HCT116 (cell line): ENCODE measurements at regions not wholly inside any gene's neighbourhood (a gene's known extent, or its start where the extent isn't known, plus 50 kb on each side); places are given as distances from the start of the nearest gene placed in this dataset.

Source experiments
- ATAC-seq: fragments of 200-7000 bp; cut with Tn5 transposase; 2 replicates; pipeline ENCODE4 v1.9.1; 2020; ENCODE audit warnings: mild to moderate bottlenecking, moderate library complexity
- BruUV-seq: library from RNA; stranded (reverse); fragments of 400-500 nt; replicated peaks from 2 replicates; lab custom pipeline; 2021; lab: Mats Ljungman, UMichigan
- CTCF ChIA-PET: fragments of 300-600 bp; sonication (Branson Sonifier 250); formaldehyde crosslinking; loops from one replicate; lab custom pipeline; 2021; ENCODE audit warnings: antibody characterized with exemption; lab: Charles Lee
- POLR2A ChIA-PET: fragments of 300-600, 350-600 bp; sonication (Branson Sonifier 250); formaldehyde crosslinking; loops from one replicate; lab custom pipeline; 2021; ENCODE audit warnings: antibody characterized with exemption; lab: Charles Lee
- RAD21 ChIA-PET, 2 experiments: fragments of 300-600 bp; sonication (Branson Sonifier 250); formaldehyde crosslinking; loops; one replicate each; lab custom pipeline; 2023; ENCODE audit warnings: low total read pairs in 2 of 2; ENCODE audit not compliant: uncharacterized antibody in 2 of 2, unreplicated experiment in 2 of 2, low non-redundant PET in 1 of 2; lab: Charles Lee
- DNase-seq: peaks from one replicate; pipeline ENCODE4 v3.0.0-alpha.2; 2010; ENCODE audit warnings: low read depth, low spot score
- H2AFZ ChIP-seq: fragments of 200-600 bp; shearing (Covaris generic), sonication (generic); 2 replicates; pipeline ENCODE4 v1.6.1; 2017; ENCODE audit warnings: low read depth, mixed run types, mixed read lengths, antibody characterized with exemption, low read length; ENCODE audit not compliant: poor library complexity, severe bottlenecking
- H3K27ac ChIP-seq: 2 replicates; pipeline ENCODE4 v1.5.1; 2012; ENCODE audit warnings: low read depth, low read length
- H3K27me3 ChIP-seq: fragments of 200-600 bp; sonication (generic); 2 replicates; pipeline ENCODE4 v1.6.1; 2016; ENCODE audit warnings: mixed run types, low read length, mixed read lengths; ENCODE audit not compliant: insufficient read depth
- H3K36me3 ChIP-seq, 2 experiments: fragments of 200-500 bp in 1 of 2; fragments of 200-600 bp in 1 of 2; sonication (Bioruptor generic) in 1 of 2; sonication (generic) in 1 of 2; 2 replicates each; pipeline versions ENCODE4 v1.5.1 to v1.6.1; 2014 to 2016; ENCODE audit warnings: low read length in 2 of 2, inconsistent platforms in 1 of 2, mixed read lengths in 1 of 2, mixed run types in 1 of 2; ENCODE audit not compliant: insufficient read depth in 2 of 2, control insufficient read depth in 1 of 2
- H3K4me1 ChIP-seq, 2 experiments: fragments of 200-600 bp in 1 of 2; sonication (generic) in 1 of 2; 2 replicates each; pipeline versions ENCODE4 v1.5.1 to v1.6.1; 2012 to 2017; ENCODE audit warnings: low read length in 2 of 2, inconsistent platforms in 1 of 2, mild to moderate bottlenecking in 1 of 2, mixed read lengths in 1 of 2, mixed run types in 1 of 2, moderate library complexity in 1 of 2; ENCODE audit not compliant: insufficient read depth in 2 of 2, control insufficient read depth in 1 of 2
- H3K4me2 ChIP-seq: fragments of 200-600 bp; sonication (generic); 2 replicates; pipeline ENCODE4 v1.6.1; 2017; ENCODE audit warnings: mixed run types, low read length, mixed read lengths
- H3K4me3 ChIP-seq, 2 experiments: fragments of 200-600 bp in 1 of 2; sonication (generic) in 1 of 2; replicated peaks in 1 of 2; 2 replicates each; pipeline ENCODE4 v1.5.1; 2011 to 2016; ENCODE audit warnings: low read length in 2 of 2, control low read depth in 1 of 2, low read depth in 1 of 2, mild to moderate bottlenecking in 1 of 2, mixed read lengths in 1 of 2, mixed run types in 1 of 2
- H3K79me2 ChIP-seq: fragments of 200-600 bp; sonication (generic); 2 replicates; pipeline ENCODE4 v1.6.1; 2017; ENCODE audit warnings: mild to moderate bottlenecking, mixed run types, low read length, moderate library complexity, mixed read lengths; ENCODE audit not compliant: insufficient read depth
- H3K9ac ChIP-seq: fragments of 200-600 bp; sonication (generic); 2 replicates; pipeline ENCODE4 v1.6.1; 2016; ENCODE audit warnings: low read length, mixed read lengths
- H3K9me2 ChIP-seq: fragments of 200-600 bp; sonication (generic), shearing (Covaris generic); 2 replicates; pipeline ENCODE4 v1.6.1; 2017; ENCODE audit warnings: mixed run types, mild to moderate bottlenecking, moderate library complexity; ENCODE audit not compliant: insufficient read depth
- H3K9me3 ChIP-seq, 2 experiments: fragments of 200-500 bp in 1 of 2; fragments of 200-600 bp in 1 of 2; sonication (Bioruptor generic) in 1 of 2; sonication (generic) in 1 of 2; 2 replicates each; pipeline ENCODE4 v1.6.1; 2014 to 2017; ENCODE audit warnings: low read length in 2 of 2, mixed read lengths in 2 of 2, inconsistent platforms in 1 of 2, low read depth in 1 of 2, mild to moderate bottlenecking in 1 of 2, mixed run types in 1 of 2, moderate library complexity in 1 of 2; ENCODE audit not compliant: control insufficient read depth in 1 of 2, insufficient read depth in 1 of 2
- H4K20me1 ChIP-seq: fragments of 200-600 bp; sonication (generic), shearing (Covaris generic); 2 replicates; pipeline ENCODE4 v1.6.1; 2017; ENCODE audit warnings: mixed run types, mild to moderate bottlenecking, moderate library complexity; ENCODE audit not compliant: insufficient read depth
- ATF3 ChIP-seq: IDR thresholded peaks from 2 replicates; pipeline ENCODE4 v1.6.1; 2012
- CBX3 ChIP-seq: IDR thresholded peaks from 2 replicates; pipeline ENCODE4 v1.6.1; 2012; ENCODE audit warnings: low read depth
- CEBPB ChIP-seq: IDR thresholded peaks from 2 replicates; pipeline ENCODE4 v1.6.1; 2012; ENCODE audit warnings: low read depth
- CTCF ChIP-seq, 3 experiments: fragments of 200-600 bp in 1 of 3; sonication (generic) in 1 of 3; IDR thresholded peaks in 2 of 3; conservative IDR thresholded peaks in 1 of 3; 2 replicates each; pipeline ENCODE4 v1.5.1; 2012 to 2017; ENCODE audit warnings: low read depth in 2 of 3, low read length in 2 of 3, antibody characterized with exemption in 1 of 3, borderline replicate concordance in 1 of 3, control low read depth in 1 of 3, mild to moderate bottlenecking in 1 of 3, mixed read lengths in 1 of 3, mixed run types in 1 of 3, moderate library complexity in 1 of 3; ENCODE audit not compliant: insufficient read depth in 1 of 3
- EGR1 ChIP-seq: IDR thresholded peaks from 2 replicates; pipeline ENCODE4 v1.6.1; 2012; ENCODE audit warnings: low read depth
- EZH2 ChIP-seq: fragments of 200-600 bp; sonication (generic); IDR thresholded peaks from 2 replicates; pipeline ENCODE4 v1.6.1; 2017; ENCODE audit warnings: antibody characterized with exemption, mixed run types
- EZH2phosphoT487 ChIP-seq: fragments of 200-600 bp; IDR thresholded peaks from 2 replicates; pipeline ENCODE4 v1.6.1; 2018; ENCODE audit warnings: antibody characterized with exemption, borderline replicate concordance
- FOSL1 ChIP-seq: IDR thresholded peaks from 2 replicates; pipeline ENCODE4 v1.6.1; 2012; ENCODE audit warnings: low read depth
- MAX ChIP-seq: IDR thresholded peaks from 2 replicates; pipeline ENCODE4 v1.6.1; 2012
- POLR2A ChIP-seq: IDR thresholded peaks from 2 replicates; pipeline ENCODE4 v1.7.0; 2011; ENCODE audit warnings: borderline replicate concordance; ENCODE audit not compliant: insufficient read depth, insufficient read length; ENCODE audit errors: extremely low read depth
- POLR2AphosphoS5 ChIP-seq: IDR thresholded peaks from 2 replicates; pipeline ENCODE4 v1.6.1; 2011; ENCODE audit warnings: mild to moderate bottlenecking, low read depth, low read length, moderate library complexity
- RAD21 ChIP-seq: IDR thresholded peaks from 2 replicates; pipeline ENCODE4 v1.6.1; 2012; ENCODE audit warnings: low read depth, mild to moderate bottlenecking
- REST ChIP-seq: IDR thresholded peaks from 2 replicates; pipeline ENCODE4 v1.6.1; 2012; ENCODE audit warnings: low read depth
- SP1 ChIP-seq: IDR thresholded peaks from 2 replicates; pipeline ENCODE4 v1.6.1; 2012; ENCODE audit warnings: low read depth
- SRF ChIP-seq: IDR thresholded peaks from 2 replicates; pipeline ENCODE4 v1.6.1; 2012; ENCODE audit warnings: low read depth
- TCF7L2 ChIP-seq: IDR thresholded peaks from 2 replicates; pipeline ENCODE4 v1.7.0; 2011; ENCODE audit warnings: borderline replicate concordance, inconsistent platforms; ENCODE audit not compliant: insufficient read depth, insufficient read length; ENCODE audit errors: extremely low read depth
- YY1 ChIP-seq: IDR thresholded peaks from 2 replicates; pipeline ENCODE4 v1.6.1; 2011; ENCODE audit warnings: low read length, low read depth, moderate library complexity, mild to moderate bottlenecking; ENCODE audit not compliant: insufficient replicate concordance; ENCODE audit errors: extremely low read depth
- ZBTB33 ChIP-seq: IDR thresholded peaks from 2 replicates; pipeline ENCODE4 v1.6.1; 2011; ENCODE audit warnings: mild to moderate bottlenecking, low read length, moderate library complexity; ENCODE audit not compliant: insufficient replicate concordance; ENCODE audit errors: extremely low read depth
- ZFX ChIP-seq: fragments of 450-650 bp; IDR thresholded peaks from 2 replicates; pipeline ENCODE4 v1.6.1; 2017
- ZNF274 ChIP-seq: fragments of 200-500 bp; sonication (Bioruptor generic); IDR thresholded peaks from 2 replicates; pipeline ENCODE4 v1.6.1; 2014; ENCODE audit warnings: mild to moderate bottlenecking, low read depth, low read length, inconsistent platforms
- intact Hi-C: fragments of 100-400 bp; cut with micrococcal nuclease; formaldehyde crosslinking; loops from 2 replicates; pipeline ENCODE4 v1.10.0; 2022

GRCh38 chr13:74784959-74785358, 650.8 kb upstream of the KLF12 start:
- H3K27me3 ChIP-seq, result no peaks in the 10 kb centered on the region
- H2AFZ ChIP-seq, result no peak overlapping the region
- no peaks in the 10 kb centered on the region for H4K20me1 ChIP-seq
- intact Hi-C loops, result no loop called here
- ChIA-PET CTCF (no interaction called here), RAD21 (no interaction called here), POLR2A (no interaction called here)
- H3K9me3 ChIP-seq, result no peaks in the 10 kb centered on the region; a peak in 1 of 4 replicates
- no peak for ATAC-seq
- no peak overlapping the region for H3K4me2 ChIP-seq
- no peak overlapping the region for H3K27ac ChIP-seq
- no peaks in the 10 kb centered on the region for H3K36me3 ChIP-seq
- H3K4me1 ChIP-seq, result no peaks in the 10 kb centered on the region
- no TSS peak for BruUV-seq
- no peak for DNase-seq
- H3K4me3 ChIP-seq, result no peak overlapping the region
- no peaks in the 10 kb centered on the region for H3K79me2 ChIP-seq
- no peaks in the 10 kb centered on the region for H3K9me2 ChIP-seq
- H3K9ac ChIP-seq, result no peak overlapping the region
- no peak for TF ChIP-seq SP1
- TF ChIP-seq EZH2, result no peak
- no peak for TF ChIP-seq TCF7L2
- TF ChIP-seq FOSL1, result no peak
- TF ChIP-seq POLR2AphosphoS5, result no peak
- no peak for TF ChIP-seq YY1
- TF ChIP-seq ATF3, result no peak
- TF ChIP-seq ZFX, result no peak
- TF ChIP-seq EZH2phosphoT487, result no peak
- no peak for TF ChIP-seq ZBTB33
- TF ChIP-seq ZNF274, result no peak
- TF ChIP-seq MAX, result no peak
- TF ChIP-seq CEBPB, result no peak
- no peak for TF ChIP-seq POLR2A
- no peak for TF ChIP-seq CBX3
- no peak for TF ChIP-seq RAD21
- no peak for TF ChIP-seq REST
- no peak for TF ChIP-seq EGR1
- TF ChIP-seq CTCF (IDR thresholded peaks at IDR 0.05 in 2 of 3, conservative IDR thresholded peaks at IDR 0.05 in 1 of 3; ENCODE audit: borderline replicate concordance in 1 of 3, insufficient read depth in 1 of 3, low read depth in 2 of 3, low read length in 2 of 3), result no peak
- no peak for TF ChIP-seq SRF
